ENCODE measurements at regions not wholly inside any gene's neighbourhood (a gene's known extent, or its start where the extent isn't known, plus 50 kb on each side); places are given as distances from the start of the nearest gene placed in this dataset.

- TF ChIP-seq CTCF (IDR thresholded peaks at IDR 0.05) (no peak), EP300 (IDR thresholded peaks at IDR 0.05) (no peak), POLR2A (IDR thresholded peaks at IDR 0.05) (no peak)
These were observed 919.9 kb downstream of the FSCB start for GRCh38 chr14:43587183-43587582.
